ENCODE measurements at regions not wholly inside any gene's neighbourhood (a gene's known extent, or its start where the extent isn't known, plus 50 kb on each side); places are given as distances from the start of the nearest gene placed in this dataset.

GRCh38 chr4:36872679-36873078 lies 371.9 kb upstream of the NWD2 start:
- Histone ChIP-seq H3K4me3 (ENCODE audit: low read depth, low read length) (no peak overlapping the region), H3K27ac (ENCODE audit: extremely low read depth, low read depth, low read length) (no peak overlapping the region), H3K4me1 (ENCODE audit: control insufficient read depth, insufficient read depth, low read length) (no peaks in the 10 kb centered on the region), H3K36me3 (ENCODE audit: control insufficient read depth in 2 of 2, insufficient read depth in 1 of 2, low read length in 2 of 2) (no peaks in the 10 kb centered on the region), H3K9me3 (ENCODE audit: control insufficient read depth, insufficient read depth, low read depth, low read length) (no peaks in the 10 kb centered on the region)
- ChIA-PET CTCF (no interaction called here), POLR2A (no interaction called here)
- TF ChIP-seq PRDM1 (tag by site-specific recombination; IDR thresholded peaks at IDR 0.05): no peak
- TF ChIP-seq ZNF10 (tag by site-specific recombination; IDR thresholded peaks at IDR 0.05): no peak
- TF ChIP-seq SETDB1 (IDR thresholded peaks at IDR 0.05; ENCODE audit: insufficient read length, low read length): no peak
- no peak for TF ChIP-seq ELK4 (IDR thresholded peaks at IDR 0.05; ENCODE audit: borderline replicate concordance, low read depth, low read length)
- no peak for TF ChIP-seq ZNF138 (tag by site-specific recombination; IDR thresholded peaks at IDR 0.05; ENCODE audit: borderline replicate concordance)
- TF ChIP-seq ZNF280D (tag by site-specific recombination; IDR thresholded peaks at IDR 0.05): no peak
- TF ChIP-seq BCL6B (tag by site-specific recombination; IDR thresholded peaks at IDR 0.05): no peak
- TF ChIP-seq MEIS1 (CRISPR knock-in tag; IDR thresholded peaks at IDR 0.05; ENCODE audit: borderline replicate concordance): no peak
- no peak for TF ChIP-seq ZNF24 (tag by site-specific recombination; IDR thresholded peaks at IDR 0.05)
- TF ChIP-seq ZFP41 (tag by site-specific recombination; IDR thresholded peaks at IDR 0.05; ENCODE audit: borderline replicate concordance): no peak
- TF ChIP-seq KLF9 (tag by site-specific recombination; IDR thresholded peaks at IDR 0.05; ENCODE audit: low read depth): no peak
- no peak for TF ChIP-seq ZNF521 (tag by site-specific recombination; IDR thresholded peaks at IDR 0.05)
- TF ChIP-seq KLF17 (tag by site-specific recombination; IDR thresholded peaks at IDR 0.05): no peak
- TF ChIP-seq BCL11A (tag by site-specific recombination; IDR thresholded peaks at IDR 0.05; ENCODE audit: low read depth): no peak
- no peak for TF ChIP-seq ZNF433 (tag by site-specific recombination; IDR thresholded peaks at IDR 0.05; ENCODE audit: low read depth)

- H3K4me3 ChIP-seq (ENCODE audit: low read depth, low read length): no peak overlapping the region
- ChIA-PET CTCF (no interaction called here), POLR2A (no interaction called here)
- no peaks in the 10 kb centered on the region for H3K4me1 ChIP-seq (ENCODE audit: control insufficient read depth, insufficient read depth, low read length)
- no peak overlapping the region for H3K27ac ChIP-seq (ENCODE audit: extremely low read depth, low read depth, low read length)
- H3K36me3 ChIP-seq (ENCODE audit: control insufficient read depth in 2 of 2, insufficient read depth in 1 of 2, low read length in 2 of 2): no peaks in the 10 kb centered on the region
- no peaks in the 10 kb centered on the region for H3K9me3 ChIP-seq (ENCODE audit: control insufficient read depth, insufficient read depth, low read depth, low read length)
- TF ChIP-seq ZNF596 (tag by site-specific recombination; IDR thresholded peaks at IDR 0.05): no peak
- no peak for TF ChIP-seq HOXA7 (CRISPR knock-in tag; IDR thresholded peaks at IDR 0.05; ENCODE audit: borderline replicate concordance)
- no peak for TF ChIP-seq SALL2 (tag by site-specific recombination; IDR thresholded peaks at IDR 0.05; ENCODE audit: borderline replicate concordance)
- no peak for TF ChIP-seq ZNF561 (tag by site-specific recombination; IDR thresholded peaks at IDR 0.05; ENCODE audit: borderline replicate concordance)
- TF ChIP-seq ZNF670 (tag by site-specific recombination; IDR thresholded peaks at IDR 0.05; ENCODE audit: low read depth): no peak
- TF ChIP-seq IKZF3 (tag by site-specific recombination; IDR thresholded peaks at IDR 0.05): no peak
- TF ChIP-seq HIC1 (tag by site-specific recombination; IDR thresholded peaks at IDR 0.05): no peak
- no peak for TF ChIP-seq ZNF837 (tag by site-specific recombination; IDR thresholded peaks at IDR 0.05)
- no peak for TF ChIP-seq ZNF23 (tag by site-specific recombination; IDR thresholded peaks at IDR 0.05; ENCODE audit: borderline replicate concordance)
- no peak for TF ChIP-seq ZNF510 (tag by site-specific recombination; IDR thresholded peaks at IDR 0.05; ENCODE audit: insufficient replicate concordance)
- no peak for TF ChIP-seq ZNF416 (tag by site-specific recombination; IDR thresholded peaks at IDR 0.05)
- TF ChIP-seq SP3 (tag by site-specific recombination; IDR thresholded peaks at IDR 0.05): no peak
- TF ChIP-seq ZNF112 (tag by site-specific recombination; IDR thresholded peaks at IDR 0.05): no peak
- no peak for TF ChIP-seq OVOL3 (tag by site-specific recombination; IDR thresholded peaks at IDR 0.05)
Observed at GRCh38 chr4:36884151-36884550, 360.4 kb upstream of the NWD2 start.

Measured in HEK293 (cell line).